ENCODE measurements at regions not wholly inside any gene's neighbourhood (a gene's known extent, or its start where the extent isn't known, plus 50 kb on each side); places are given as distances from the start of the nearest gene placed in this dataset.
A peak's percentile ranks its signal among the peaks of the same experiment; 100 is the strongest.

- Histone ChIP-seq H3K9me3 (no peaks in the 10 kb centered on the region), H3K36me3 (no peaks in the 10 kb centered on the region), H3K4me3 (no peak overlapping the region), H3K4me1 (no peaks in the 10 kb centered on the region), H3K27me3 (no peaks in the 10 kb centered on the region), H3K27ac (no peak overlapping the region)
- DNase-seq: no peak
- TF ChIP-seq, protein P1, sequence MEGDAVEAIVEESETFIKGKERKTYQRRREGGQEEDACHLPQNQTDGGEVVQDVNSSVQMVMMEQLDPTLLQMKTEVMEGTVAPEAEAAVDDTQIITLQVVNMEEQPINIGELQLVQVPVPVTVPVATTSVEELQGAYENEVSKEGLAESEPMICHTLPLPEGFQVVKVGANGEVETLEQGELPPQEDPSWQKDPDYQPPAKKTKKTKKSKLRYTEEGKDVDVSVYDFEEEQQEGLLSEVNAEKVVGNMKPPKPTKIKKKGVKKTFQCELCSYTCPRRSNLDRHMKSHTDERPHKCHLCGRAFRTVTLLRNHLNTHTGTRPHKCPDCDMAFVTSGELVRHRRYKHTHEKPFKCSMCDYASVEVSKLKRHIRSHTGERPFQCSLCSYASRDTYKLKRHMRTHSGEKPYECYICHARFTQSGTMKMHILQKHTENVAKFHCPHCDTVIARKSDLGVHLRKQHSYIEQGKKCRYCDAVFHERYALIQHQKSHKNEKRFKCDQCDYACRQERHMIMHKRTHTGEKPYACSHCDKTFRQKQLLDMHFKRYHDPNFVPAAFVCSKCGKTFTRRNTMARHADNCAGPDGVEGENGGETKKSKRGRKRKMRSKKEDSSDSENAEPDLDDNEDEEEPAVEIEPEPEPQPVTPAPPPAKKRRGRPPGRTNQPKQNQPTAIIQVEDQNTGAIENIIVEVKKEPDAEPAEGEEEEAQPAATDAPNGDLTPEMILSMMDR (IDR thresholded peaks at IDR 0.05): no peak
- no peak for ATAC-seq
- intact Hi-C loops (cut with DNase I): no loop called here
Observed at GRCh38 chrX:82292803-82293202, 1090.9 kb downstream of the SH3BGRL start.

DNA sequence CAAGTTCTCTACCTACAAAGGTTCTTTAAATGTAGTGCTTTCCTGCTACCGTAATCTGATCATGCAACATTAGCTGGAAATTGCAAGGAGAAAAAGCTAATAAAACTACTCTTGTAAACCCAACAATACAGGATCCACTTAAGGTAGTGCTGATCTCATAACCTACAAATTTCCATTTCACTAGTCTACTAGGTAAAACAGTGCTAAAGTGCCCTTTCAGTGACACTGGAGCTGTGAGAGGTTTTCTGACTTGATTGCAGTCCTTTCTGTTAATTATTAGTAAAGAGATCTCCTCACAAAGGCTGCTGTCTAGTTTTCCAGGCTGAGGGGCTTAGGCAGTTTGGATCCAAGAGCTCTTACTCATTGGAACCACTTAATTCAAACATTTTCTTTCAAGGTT is 1118.7 kb downstream of the SH3BGRL start:
- Histone ChIP-seq H3K27me3 (no peaks in the 10 kb centered on the region), H3K36me3 (no peaks in the 10 kb centered on the region), H3K9me3 (no peaks in the 10 kb centered on the region), H3K27ac (no peak overlapping the region), H3K4me3 (no peak overlapping the region), H3K4me1 (no peaks in the 10 kb centered on the region)
- ATAC-seq: peak; percentile 71
- peak in 1 of 4 donors; percentile 16 for DNase-seq
- TF ChIP-seq, protein P1 (IDR thresholded peaks at IDR 0.05): no peak
- intact Hi-C loops (cut with DNase I): no loop called here

GRCh38 chrX:82333575-82333974 is 1131.7 kb downstream of the SH3BGRL start:
- DNase-seq: no peak
- intact Hi-C loops (cut with DNase I): no loop called here
- no peaks in the 10 kb centered on the region for H3K36me3 ChIP-seq

DNA sequence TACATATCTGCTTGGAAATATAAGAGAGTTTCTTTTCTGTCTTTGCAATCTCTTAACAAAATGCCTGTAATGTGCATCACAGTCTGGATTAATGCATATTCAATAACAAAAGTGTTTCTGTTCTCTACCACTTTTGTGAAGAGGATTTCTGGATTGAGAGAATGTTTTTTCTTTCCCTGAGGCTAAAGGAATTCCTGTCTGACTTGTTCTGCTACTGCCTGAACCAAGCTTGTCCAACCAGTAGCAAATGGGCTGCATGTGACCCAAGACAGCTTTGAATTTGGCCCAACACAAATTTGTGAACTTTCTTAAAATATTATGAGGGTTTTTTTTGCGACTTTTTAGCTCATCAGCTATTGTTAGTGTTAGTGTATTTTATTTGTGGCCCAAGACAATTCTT is 1133.9 kb downstream of the SH3BGRL start:
- intact Hi-C loops (cut with DNase I): no loop called here
- Histone ChIP-seq H3K27me3 (no peaks in the 10 kb centered on the region), H3K4me1 (no peaks in the 10 kb centered on the region), H3K36me3 (no peaks in the 10 kb centered on the region), H3K9me3 (no peaks in the 10 kb centered on the region), H3K4me3 (no peak overlapping the region), H3K27ac (no peak overlapping the region)
- TF ChIP-seq, protein P1 (IDR thresholded peaks at IDR 0.05): no peak
- DNase-seq (peak in 1 of 4 donors; percentile 39), ATAC-seq (peak; percentile 52)

More at GRCh38 chrX:82333575-82333974, 1131.7 kb downstream of the SH3BGRL start:
- TF ChIP-seq, protein P1 (IDR thresholded peaks at IDR 0.05): no peak
- Histone ChIP-seq H3K27ac (no peak overlapping the region), H3K9me3 (no peaks in the 10 kb centered on the region), H3K27me3 (no peaks in the 10 kb centered on the region), H3K4me1 (no peaks in the 10 kb centered on the region), H3K4me3 (no peak overlapping the region)
- ATAC-seq: no peak

DNA sequence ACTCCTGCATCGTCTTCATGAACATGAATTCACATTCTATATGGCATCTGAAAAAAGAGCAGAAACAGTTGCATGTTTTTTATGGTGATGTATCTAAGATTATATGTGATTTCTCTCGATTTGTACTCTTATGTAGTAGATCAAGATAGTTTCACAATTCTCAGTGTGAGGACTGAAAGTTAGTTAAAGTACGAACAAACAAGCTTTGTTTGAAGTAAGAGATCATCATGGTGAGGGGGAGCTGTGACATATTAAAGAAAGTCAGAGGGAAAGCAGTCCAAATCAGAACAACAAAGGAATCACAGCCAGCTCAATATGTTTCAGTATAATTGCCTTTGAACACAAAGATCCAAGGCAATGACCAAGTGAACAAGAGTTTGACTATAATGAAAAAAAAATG is 1140.6 kb downstream of the SH3BGRL start:
- Histone ChIP-seq H3K36me3 (no peaks in the 10 kb centered on the region), H3K4me1 (no peaks in the 10 kb centered on the region), H3K4me3 (no peak overlapping the region), H3K27ac (no peak overlapping the region), H3K27me3 (no peaks in the 10 kb centered on the region), H3K9me3 (no peaks in the 10 kb centered on the region)
- ATAC-seq (no peak), DNase-seq (no peak)
- TF ChIP-seq, protein P1 (IDR thresholded peaks at IDR 0.05): no peak
- intact Hi-C loops (cut with DNase I): no loop called here

Data from left lung (tissue), 4 donors.